ENCODE measurements at regions not wholly inside any gene's neighbourhood (a gene's known extent, or its start where the extent isn't known, plus 50 kb on each side); places are given as distances from the start of the nearest gene placed in this dataset.

GRCh38 chr9:19876569-19877316 is 87.9 kb upstream of the SLC24A2 start (continued):
- TF ChIP-seq ATF6 (CRISPR knock-in tag; IDR thresholded peaks at IDR 0.05) (no peak), USF2 (CRISPR knock-in tag; IDR thresholded peaks at IDR 0.05) (no peak), HMGXB4 (CRISPR knock-in tag; IDR thresholded peaks at IDR 0.05) (no peak), ELF4 (CRISPR knock-in tag; IDR thresholded peaks at IDR 0.05; ENCODE audit: low read depth) (no peak), ZNF512 (CRISPR knock-in tag; IDR thresholded peaks at IDR 0.05; ENCODE audit: borderline replicate concordance) (no peak), TEAD4 (CRISPR knock-in tag; IDR thresholded peaks at IDR 0.05) (no peak)

- Mint-ChIP-seq H3K27ac (no peak overlapping the region), H3K9me3 (peaks cover 29% of the 10 kb centered on the region), H3K36me3 (peaks cover 11% of the 10 kb centered on the region), H3K4me3 (no peak overlapping the region), H3K27me3 (ENCODE audit: low read depth) (no peaks in the 10 kb centered on the region), H3K4me1 (peaks cover 5% of the 10 kb centered on the region; the same call in 1 of the 2 replicates)
- ChIA-PET POLR2A (no interaction called here), CTCF (no interaction called here)
- DNase-seq (ENCODE audit: low spot score): no peak
- no peak for ATAC-seq
- TF ChIP-seq ZNF423 (CRISPR knock-in tag; IDR thresholded peaks at IDR 0.05) (no peak), ZNF425 (CRISPR knock-in tag; conservative IDR thresholded peaks at IDR 0.05) (no peak), FOXK1 (CRISPR knock-in tag; IDR thresholded peaks at IDR 0.05) (no peak), SOX15 (CRISPR knock-in tag; IDR thresholded peaks at IDR 0.05) (no peak), KAT7 (CRISPR knock-in tag; IDR thresholded peaks at IDR 0.05; ENCODE audit: borderline replicate concordance) (no peak), ZNF416 (CRISPR knock-in tag; IDR thresholded peaks at IDR 0.05) (no peak), CBFB (CRISPR knock-in tag; IDR thresholded peaks at IDR 0.05; ENCODE audit: low read depth) (no peak), AR (CRISPR knock-in tag; IDR thresholded peaks at IDR 0.05) (no peak), HMGXB4 (CRISPR knock-in tag; IDR thresholded peaks at IDR 0.05) (no peak), CDX4 (CRISPR knock-in tag; IDR thresholded peaks at IDR 0.05; ENCODE audit: borderline replicate concordance) (no peak), ZSCAN18 (CRISPR knock-in tag; IDR thresholded peaks at IDR 0.05) (no peak), ELF4 (CRISPR knock-in tag; IDR thresholded peaks at IDR 0.05; ENCODE audit: low read depth) (no peak), ZNF219 (CRISPR knock-in tag; IDR thresholded peaks at IDR 0.05; ENCODE audit: borderline replicate concordance) (no peak)
Observed at GRCh38 chr9:19875291-19875920, 86.6 kb upstream of the SLC24A2 start.
